ENCODE measurements at regions not wholly inside any gene's neighbourhood (a gene's known extent, or its start where the extent isn't known, plus 50 kb on each side); places are given as distances from the start of the nearest gene placed in this dataset.

- H3K27ac ChIP-seq = no peak overlapping the region
- no peaks in the 10 kb centered on the region for H3K9me3 ChIP-seq (ENCODE audit: severe bottlenecking)
- H3K4me3 ChIP-seq (ENCODE audit: low read depth, low read length) = no peak overlapping the region
- no peaks in the 10 kb centered on the region for H3K36me3 ChIP-seq
- no peak for TF ChIP-seq CTCF (IDR thresholded peaks at IDR 0.05; ENCODE audit: low read depth, low read length)
- no peak for DNase-seq
- no peaks in the 10 kb centered on the region for H3K27me3 ChIP-seq (ENCODE audit: insufficient read depth, low read depth, severe bottlenecking)
Observed at GRCh38 chr6:71375676-71376075, 87.1 kb downstream of the OGFRL1 start.

DNA sequence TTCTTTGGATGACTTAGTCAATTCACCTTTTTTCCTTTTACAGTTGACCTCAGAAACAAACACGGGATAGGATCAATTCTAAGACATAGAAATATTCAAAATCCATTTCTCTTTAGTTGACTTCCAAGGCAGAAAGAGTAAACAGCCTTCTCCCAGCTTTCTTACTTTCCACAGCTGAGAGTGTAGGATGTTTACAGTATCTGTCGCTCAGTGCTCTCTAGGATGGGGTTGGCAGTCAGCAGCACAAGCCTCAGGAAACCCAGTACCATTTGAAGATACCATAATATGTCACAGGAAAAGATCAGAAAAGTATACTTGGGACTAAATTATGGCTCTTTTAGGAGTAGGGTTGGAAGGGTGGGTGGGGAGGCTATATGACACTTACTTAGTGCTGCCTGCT is 88.2 kb downstream of the OGFRL1 start:
- H3K4me3 ChIP-seq (ENCODE audit: low read depth, low read length) = no peak overlapping the region
- no peak overlapping the region for H3K27ac ChIP-seq
- no peaks in the 10 kb centered on the region for H3K9me3 ChIP-seq (ENCODE audit: severe bottlenecking)
- H3K36me3 ChIP-seq = no peaks in the 10 kb centered on the region
- no peak for DNase-seq
- H3K27me3 ChIP-seq (ENCODE audit: insufficient read depth, low read depth, severe bottlenecking) = no peaks in the 10 kb centered on the region
- no peak for TF ChIP-seq CTCF (IDR thresholded peaks at IDR 0.05; ENCODE audit: low read depth, low read length)

GRCh38 chr6:71383476-71383875 is 94.9 kb downstream of the OGFRL1 start:
- H3K4me3 ChIP-seq (ENCODE audit: low read depth, low read length) = no peak overlapping the region

GRCh38 chr6:71383901-71384489 is 95.4 kb downstream of the OGFRL1 start:
- no peaks in the 10 kb centered on the region for H3K9me3 ChIP-seq (ENCODE audit: severe bottlenecking)
- no peak overlapping the region for H3K27ac ChIP-seq
- TF ChIP-seq CTCF (IDR thresholded peaks at IDR 0.05; ENCODE audit: low read depth, low read length) = 0 out of 2 replicates have a peak, but pooled peaks have one; percentile 12
- DNase-seq = no peak
- H3K36me3 ChIP-seq = no peaks in the 10 kb centered on the region
- no peaks in the 10 kb centered on the region for H3K27me3 ChIP-seq (ENCODE audit: insufficient read depth, low read depth, severe bottlenecking)
- H3K4me3 ChIP-seq (ENCODE audit: low read depth, low read length) = no peak overlapping the region

More at GRCh38 chr6:71383476-71383875, 94.9 kb downstream of the OGFRL1 start:
- TF ChIP-seq CTCF (IDR thresholded peaks at IDR 0.05; ENCODE audit: low read depth, low read length) = no peak
- Histone ChIP-seq H3K9me3 (ENCODE audit: severe bottlenecking) (no peaks in the 10 kb centered on the region), H3K27ac (no peak overlapping the region), H3K36me3 (no peaks in the 10 kb centered on the region), H3K27me3 (ENCODE audit: insufficient read depth, low read depth, severe bottlenecking) (no peaks in the 10 kb centered on the region)
- DNase-seq = peak; percentile 17

DNA sequence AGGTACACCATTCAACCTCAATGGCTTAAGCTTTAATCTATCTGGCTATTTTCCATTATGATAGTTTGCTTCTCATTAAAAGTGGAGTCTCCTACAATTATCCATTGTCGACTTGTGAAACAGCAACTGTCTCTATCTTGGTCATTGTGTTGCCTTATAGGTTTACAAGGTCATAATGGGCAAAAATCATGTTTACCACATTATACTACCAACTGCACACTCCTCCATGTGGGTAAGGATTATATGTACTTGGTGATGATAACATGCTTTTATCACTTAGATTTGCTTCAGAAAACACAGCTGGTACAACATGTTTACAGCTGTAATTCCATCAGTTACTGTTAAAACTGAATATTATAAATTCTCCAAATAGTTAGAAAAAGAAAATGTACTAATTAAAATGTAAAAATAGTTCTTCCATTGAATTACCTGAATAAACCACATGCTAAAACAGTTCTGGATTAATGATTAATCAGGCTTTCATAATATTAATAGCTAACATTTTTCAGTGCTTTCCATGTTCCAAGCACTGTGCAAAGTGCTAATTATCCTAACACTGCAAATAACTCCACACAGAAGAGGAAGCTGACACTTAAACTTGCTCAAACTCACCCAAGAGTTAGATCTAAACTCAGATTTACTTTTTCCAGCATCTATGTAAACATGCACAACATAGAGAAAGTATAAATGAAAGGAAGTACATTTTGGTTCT is 96.7 kb downstream of the OGFRL1 start:
- no peak overlapping the region for H3K27ac ChIP-seq

More for the DNA sequence above, 96.7 kb downstream of the OGFRL1 start:
- Histone ChIP-seq H3K9me3 (ENCODE audit: severe bottlenecking) (no peaks in the 10 kb centered on the region), H3K4me3 (ENCODE audit: low read depth, low read length) (no peak overlapping the region), H3K36me3 (no peaks in the 10 kb centered on the region), H3K27me3 (ENCODE audit: insufficient read depth, low read depth, severe bottlenecking) (no peaks in the 10 kb centered on the region)
- no peak for DNase-seq
- no peak for TF ChIP-seq CTCF (IDR thresholded peaks at IDR 0.05; ENCODE audit: low read depth, low read length)

Data from WERI-Rb-1 (cell line).